ENCODE measurements at regions not wholly inside any gene's neighbourhood (a gene's known extent, or its start where the extent isn't known, plus 50 kb on each side); places are given as distances from the start of the nearest gene placed in this dataset.

- TF ChIP-seq CTCF (conservative IDR thresholded peaks at IDR 0.05 in 1 of 2, IDR thresholded peaks at IDR 0.05 in 1 of 2; ENCODE audit: extremely low read depth in 1 of 2, insufficient read depth in 1 of 2, low read depth in 1 of 2, low read length in 2 of 2) (no peak), EZH2 (IDR thresholded peaks at IDR 0.05; ENCODE audit: borderline replicate concordance, low read length) (no peak)
Observed at GRCh38 chr9:16258191-16258590, 612.3 kb downstream of the BNC2 start.

All from mammary epithelial cell (primary cell).